Stimulated activated CD4-positive, alpha-beta T cell treated with anti-CD3 and anti-CD28 coated beads, Interleukin-15, amount 100 ng/mL, for 24 hours (primary cell): ENCODE measurements at regions not wholly inside any gene's neighbourhood (a gene's known extent, or its start where the extent isn't known, plus 50 kb on each side); places are given as distances from the start of the nearest gene placed in this dataset.
"Not testable (repeated sequence)": the region's sequence is repeated elsewhere in the genome, so short reads cannot be mapped to it uniquely, and the experiment has no call there.

ENCODE experiments used
- DNase-seq: peaks from one replicate; pipeline ENCODE4 v3.0.0-alpha.2; 2020

GRCh38 chr15:81939604-81940440 lies 106.0 kb downstream of the MEX3B start:
- peak; percentile 27 for DNase-seq

GRCh38 chr15:81937189-81937588 lies 108.6 kb downstream of the MEX3B start:
- DNase-seq, result no peak

GRCh38 chr15:81930582-81931369 lies 115.0 kb downstream of the MEX3B start:
- DNase-seq, result no peak

GRCh38 chr15:81929557-81929956 lies 116.3 kb downstream of the MEX3B start:
- DNase-seq, result no peak

GRCh38 chr15:81926981-81927380 lies 118.8 kb downstream of the MEX3B start:
- no peak for DNase-seq

GRCh38 chr15:81924729-81925128 lies 121.1 kb downstream of the MEX3B start:
- no peak for DNase-seq

GRCh38 chr15:81923561-81924350 lies 122.1 kb downstream of the MEX3B start:
- no peak for DNase-seq

GRCh38 chr15:81922143-81922542 lies 123.7 kb downstream of the MEX3B start:
- no peak for DNase-seq

- DNase-seq, result no peak
Measured at GRCh38 chr15:81921163-81921562, 124.7 kb downstream of the MEX3B start.

- not testable (repeated sequence) for DNase-seq
Measured at GRCh38 chr15:81918767-81919166, 127.1 kb downstream of the MEX3B start.

- DNase-seq, result no peak
Measured at GRCh38 chr15:81916451-81916850, 129.4 kb downstream of the MEX3B start.

GRCh38 chr15:81915990-81916389 lies 129.8 kb downstream of the MEX3B start:
- DNase-seq, result no peak

GRCh38 chr15:81914734-81915256 lies 131.0 kb downstream of the MEX3B start:
- no peak for DNase-seq

GRCh38 chr15:81914333-81914732 lies 131.5 kb downstream of the MEX3B start:
- no peak for DNase-seq

GRCh38 chr15:81911022-81911971 lies 134.5 kb downstream of the MEX3B start:
- DNase-seq, result no peak

- DNase-seq, result no peak
Measured at GRCh38 chr15:81910355-81911021, 135.3 kb downstream of the MEX3B start.

- no peak for DNase-seq
Measured at GRCh38 chr15:81909011-81909358, 136.8 kb downstream of the MEX3B start.

GRCh38 chr15:81908111-81908510 lies 137.7 kb downstream of the MEX3B start:
- DNase-seq, result no peak

- DNase-seq, result no peak
Measured at GRCh38 chr15:81907521-81907920, 138.3 kb downstream of the MEX3B start.

GRCh38 chr15:81905889-81906288 lies 139.9 kb downstream of the MEX3B start:
- no peak for DNase-seq

- no peak for DNase-seq
Measured at GRCh38 chr15:81901319-81901718, 144.5 kb downstream of the MEX3B start.
